CD4-positive, alpha-beta T cell (primary cell): ENCODE measurements at regions not wholly inside any gene's neighbourhood (a gene's known extent, or its start where the extent isn't known, plus 50 kb on each side); places are given as distances from the start of the nearest gene placed in this dataset.

ENCODE experiments used
- ATAC-seq: fragments of 200-7000 bp; cut with Tn5 transposase; one replicate; pipeline ENCODE4 v1.10.0; 2022; ENCODE audit warnings: mild to moderate bottlenecking; ENCODE audit not compliant: poor library complexity
- CTCF ChIA-PET: fragments of 350-600 bp; sonication (Branson Sonifier 250); formaldehyde crosslinking; loops from one replicate; lab custom pipeline; 2021; ENCODE audit warnings: antibody characterized with exemption, inconsistent platforms; lab: Charles Lee
- POLR2A ChIA-PET: fragments of 350-600 bp; sonication (Branson Sonifier 250); formaldehyde crosslinking; loops from one replicate; lab custom pipeline; 2021; ENCODE audit warnings: antibody characterized with exemption, inconsistent platforms; lab: Charles Lee
- DNase-seq, 14 experiments: peaks; one replicate each; pipeline ENCODE4 v3.0.0-alpha.2; 2013 to 2020; ENCODE audit warnings: mixed read lengths in 2 of 14
- H3K27ac ChIP-seq, 2 donors: one replicate each; pipeline versions ENCODE4 v1.5.1 to v1.7.0; 2013; ENCODE audit warnings: low read length in 2 of 2, low read depth in 1 of 2, mild to moderate bottlenecking in 1 of 2
- H3K27me3 ChIP-seq, 2 experiments: 1 replicate in 1 of 2; 2 replicates in 1 of 2; pipeline versions ENCODE4 v1.6.1 to v1.7.0; 2013; ENCODE audit warnings: low read length in 2 of 2, control low read depth in 1 of 2, mild to moderate bottlenecking in 1 of 2, moderate library complexity in 1 of 2; ENCODE audit not compliant: insufficient read depth in 2 of 2, control insufficient read depth in 1 of 2
- H3K36me3 ChIP-seq: one replicate; pipeline ENCODE4 v1.6.1; 2013; ENCODE audit warnings: low read length, control low read depth; ENCODE audit not compliant: insufficient read depth
- H3K4me1 ChIP-seq: one replicate; pipeline ENCODE4 v1.6.1; 2013; ENCODE audit warnings: low read length, control low read depth; ENCODE audit not compliant: insufficient read depth
- H3K4me3 ChIP-seq: one replicate; pipeline ENCODE4 v1.5.1; 2013; ENCODE audit warnings: mild to moderate bottlenecking, low read length, moderate library complexity
- H3K9me3 ChIP-seq, 2 experiments: 1 replicate in 1 of 2; 2 replicates in 1 of 2; pipeline versions ENCODE4 v1.6.1 to v1.7.0; 2013; ENCODE audit warnings: low read length in 2 of 2, mild to moderate bottlenecking in 2 of 2, control low read depth in 1 of 2, moderate library complexity in 1 of 2; ENCODE audit not compliant: control insufficient read depth in 1 of 2, insufficient read depth in 1 of 2
- H3K27ac Mint-ChIP-seq: one replicate; pipeline ENCODE4 v1.8.0; 2020; ENCODE audit warnings: mixed read lengths
- H3K27me3 Mint-ChIP-seq: one replicate; pipeline ENCODE4 v1.8.0; 2021; ENCODE audit warnings: mixed read lengths
- H3K36me3 Mint-ChIP-seq: one replicate; pipeline ENCODE4 v1.8.0; 2021; ENCODE audit warnings: low read depth, mixed read lengths
- H3K4me1 Mint-ChIP-seq: one replicate; pipeline ENCODE4 v1.8.0; 2021; ENCODE audit warnings: low read depth, mixed read lengths
- H3K4me3 Mint-ChIP-seq: one replicate; pipeline ENCODE4 v1.8.0; 2020; ENCODE audit warnings: mild to moderate bottlenecking, mixed read lengths
- H3K9me3 Mint-ChIP-seq: one replicate; pipeline ENCODE4 v1.8.0; 2020; ENCODE audit warnings: mixed read lengths
- CTCF ChIP-seq: fragments of 200-600 bp; IDR thresholded peaks from one replicate; pipeline ENCODE4 v1.8.0; 2022; ENCODE audit warnings: antibody characterized with exemption, mild to moderate bottlenecking
- intact Hi-C, 2 experiments: fragments of 100-400 bp; cut with DNase I in 1 of 2; cut with micrococcal nuclease in 1 of 2; formaldehyde crosslinking; loops; one replicate each; pipeline versions ENCODE4 v1.15.1 to v1.9.0; 2023 to 2025; cut with DNase I, micrococcal nuclease

GRCh38 chr11:130698174-130698573, 218.1 kb downstream of the SNX19 start:
- Mint-ChIP-seq H3K27ac (no peak overlapping the region), H3K27me3 (peaks cover 4% of the 10 kb centered on the region), H3K36me3 (no peaks in the 10 kb centered on the region), H3K4me3 (no peak overlapping the region), H3K4me1 (no peaks in the 10 kb centered on the region), H3K9me3 (no peaks in the 10 kb centered on the region)
- DNase-seq (no peak), ATAC-seq (no peak)
- H3K36me3 ChIP-seq, result no peaks in the 10 kb centered on the region
- no peaks in the 10 kb centered on the region for H3K4me1 ChIP-seq
- H3K4me3 ChIP-seq, result no peak overlapping the region
- POLR2A ChIA-PET, result no interaction called here
- no peak for TF ChIP-seq CTCF
- intact Hi-C loops, result no loop called here
- H3K27ac ChIP-seq, result no peak overlapping the region
- no peaks in the 10 kb centered on the region for H3K27me3 ChIP-seq
- H3K9me3 ChIP-seq, result peaks cover 0 to 3% of the 10 kb centered on the region in 2 experiments
- CTCF ChIA-PET, result no interaction called here

- no peak for ATAC-seq
- Histone ChIP-seq H3K4me1 (no peaks in the 10 kb centered on the region), H3K27me3 (no peaks in the 10 kb centered on the region), H3K4me3 (no peak overlapping the region), H3K9me3 (peaks cover 0 to 8% of the 10 kb centered on the region in 2 experiments), H3K36me3 (no peaks in the 10 kb centered on the region), H3K27ac (no peak overlapping the region)
- no peaks in the 10 kb centered on the region for H3K4me1 Mint-ChIP-seq
- intact Hi-C loops, result no loop called here
- H3K36me3 Mint-ChIP-seq, result no peaks in the 10 kb centered on the region
- DNase-seq, result no peak
- H3K4me3 Mint-ChIP-seq, result no peak overlapping the region
- H3K27me3 Mint-ChIP-seq, result no peaks in the 10 kb centered on the region
- H3K27ac Mint-ChIP-seq, result no peak overlapping the region
- TF ChIP-seq CTCF, result no peak
- ChIA-PET CTCF (no interaction called here), POLR2A (no interaction called here)
- no peaks in the 10 kb centered on the region for H3K9me3 Mint-ChIP-seq
These were observed 216.7 kb downstream of the SNX19 start for GRCh38 chr11:130699561-130699960.

GRCh38 chr11:130700092-130700491, 216.2 kb downstream of the SNX19 start:
- Histone ChIP-seq H3K36me3 (no peaks in the 10 kb centered on the region), H3K4me3 (no peak overlapping the region), H3K27ac (no peak overlapping the region), H3K9me3 (peaks cover 0 to 8% of the 10 kb centered on the region in 2 experiments), H3K4me1 (no peaks in the 10 kb centered on the region), H3K27me3 (no peaks in the 10 kb centered on the region)
- intact Hi-C loops, result no loop called here
- no peak overlapping the region for H3K4me3 Mint-ChIP-seq
- ATAC-seq (no peak), DNase-seq (no peak)
- H3K36me3 Mint-ChIP-seq, result no peaks in the 10 kb centered on the region
- TF ChIP-seq CTCF, result no peak
- POLR2A ChIA-PET, result no interaction called here
- no peaks in the 10 kb centered on the region for H3K27me3 Mint-ChIP-seq
- CTCF ChIA-PET, result no interaction called here
- H3K9me3 Mint-ChIP-seq, result no peaks in the 10 kb centered on the region
- H3K27ac Mint-ChIP-seq, result no peak overlapping the region
- no peaks in the 10 kb centered on the region for H3K4me1 Mint-ChIP-seq
